MM.1S (cell line): ENCODE measurements at regions not wholly inside any gene's neighbourhood (a gene's known extent, or its start where the extent isn't known, plus 50 kb on each side); places are given as distances from the start of the nearest gene placed in this dataset.

ENCODE experiments used
- EZH2 ChIP-seq: fragments of 300-600 bp; sonication (generic); optimal IDR thresholded peaks from 2 replicates; pipeline ENCODE3; 2017; ENCODE audit warnings: low read depth, mild to moderate bottlenecking, antibody characterized with exemption, low read length, mixed read lengths
- TF ChIP-seq, protein P1 (sequence below): fragments of 300-600 bp; sonication (generic); IDR thresholded peaks from 2 replicates; pipeline ENCODE4 v1.5.1; 2016; ENCODE audit warnings: antibody characterized with exemption, low read length, mixed read lengths

DNA sequence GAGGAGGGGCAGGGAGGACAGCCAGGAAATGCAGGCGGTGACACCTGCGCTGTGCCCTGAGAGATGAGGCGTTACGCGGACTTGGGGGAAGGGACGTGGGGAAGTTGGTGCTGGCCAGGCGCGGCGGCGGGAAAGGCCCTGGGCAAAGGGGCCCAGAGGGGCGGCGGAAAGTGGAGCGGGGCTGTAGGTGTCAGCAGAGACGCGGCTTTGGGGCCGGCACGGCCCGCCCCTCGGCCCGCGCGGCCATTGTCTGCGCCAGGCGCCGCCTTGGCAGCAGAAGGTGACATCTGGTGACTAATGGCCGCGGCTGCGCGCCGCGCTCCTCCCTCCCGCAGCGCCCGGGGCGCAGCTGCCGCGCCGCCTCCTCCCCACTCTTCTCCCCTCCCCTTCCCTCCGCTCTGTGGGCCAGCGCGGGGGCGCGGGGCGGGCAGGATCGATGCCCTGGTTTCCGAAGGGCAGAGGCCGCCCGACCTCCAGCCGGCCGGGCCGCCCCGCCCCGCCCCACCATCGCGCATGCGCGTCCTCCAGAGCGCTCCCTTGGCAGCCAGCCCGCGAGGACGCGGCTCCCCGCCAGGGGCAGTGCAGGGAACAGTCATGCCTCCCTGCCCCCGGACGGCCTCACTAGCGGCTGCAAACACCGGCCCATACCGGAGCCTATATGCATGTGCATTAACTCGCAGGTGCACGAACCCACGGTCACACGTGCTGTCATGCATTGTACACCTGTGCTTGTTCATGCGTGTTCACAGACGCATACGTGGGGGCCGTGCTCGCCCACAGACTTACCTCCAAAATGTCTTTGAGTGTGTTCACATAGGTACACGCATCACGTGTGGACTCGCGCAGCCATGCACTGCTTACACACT lies 269.6 kb downstream of the RPS24 start:
- TF ChIP-seq, protein P1, sequence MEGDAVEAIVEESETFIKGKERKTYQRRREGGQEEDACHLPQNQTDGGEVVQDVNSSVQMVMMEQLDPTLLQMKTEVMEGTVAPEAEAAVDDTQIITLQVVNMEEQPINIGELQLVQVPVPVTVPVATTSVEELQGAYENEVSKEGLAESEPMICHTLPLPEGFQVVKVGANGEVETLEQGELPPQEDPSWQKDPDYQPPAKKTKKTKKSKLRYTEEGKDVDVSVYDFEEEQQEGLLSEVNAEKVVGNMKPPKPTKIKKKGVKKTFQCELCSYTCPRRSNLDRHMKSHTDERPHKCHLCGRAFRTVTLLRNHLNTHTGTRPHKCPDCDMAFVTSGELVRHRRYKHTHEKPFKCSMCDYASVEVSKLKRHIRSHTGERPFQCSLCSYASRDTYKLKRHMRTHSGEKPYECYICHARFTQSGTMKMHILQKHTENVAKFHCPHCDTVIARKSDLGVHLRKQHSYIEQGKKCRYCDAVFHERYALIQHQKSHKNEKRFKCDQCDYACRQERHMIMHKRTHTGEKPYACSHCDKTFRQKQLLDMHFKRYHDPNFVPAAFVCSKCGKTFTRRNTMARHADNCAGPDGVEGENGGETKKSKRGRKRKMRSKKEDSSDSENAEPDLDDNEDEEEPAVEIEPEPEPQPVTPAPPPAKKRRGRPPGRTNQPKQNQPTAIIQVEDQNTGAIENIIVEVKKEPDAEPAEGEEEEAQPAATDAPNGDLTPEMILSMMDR, result peak; percentile 72
- no peak for TF ChIP-seq EZH2
